HG03039 (cell line): ENCODE measurements at regions not wholly inside any gene's neighbourhood (a gene's known extent, or its start where the extent isn't known, plus 50 kb on each side); places are given as distances from the start of the nearest gene placed in this dataset.
"Not testable (repeated sequence)": the region's sequence is repeated elsewhere in the genome, so short reads cannot be mapped to it uniquely, and the experiment has no call there.

Experiments used
- ATAC-seq: cut with Tn5 transposase; IDR thresholded peaks from one replicate; pipeline ENCODE4 v1.9.1; 2021; ENCODE audit warnings: mild to moderate bottlenecking, moderate library complexity; ENCODE audit not compliant: unreplicated experiment

DNA sequence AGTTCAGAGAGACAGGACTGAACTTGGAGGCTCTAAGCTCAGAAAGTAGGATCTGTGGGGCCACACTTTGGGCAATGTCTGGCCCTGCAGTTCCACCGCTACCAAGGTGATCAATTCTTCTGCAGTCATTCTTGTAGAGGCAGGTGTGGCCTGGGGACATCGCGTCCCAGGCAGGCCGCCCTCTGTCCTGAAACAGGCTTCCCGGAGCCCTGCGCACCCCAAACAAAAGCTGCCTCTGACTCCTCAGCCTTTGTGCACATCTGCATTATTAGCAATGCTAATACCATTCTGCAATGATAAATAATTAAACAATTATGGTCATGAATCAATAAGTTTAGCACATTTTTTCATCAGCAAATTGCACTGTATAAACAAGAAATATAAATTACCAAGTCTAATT lies 160.2 kb downstream of the URI1 start:
- ATAC-seq: no peak

GRCh38 chr19:30102666-30103065 lies 160.6 kb downstream of the URI1 start:
- ATAC-seq: no peak

- ATAC-seq: no peak
These were observed 161.9 kb downstream of the URI1 start for GRCh38 chr19:30103981-30104380.

DNA sequence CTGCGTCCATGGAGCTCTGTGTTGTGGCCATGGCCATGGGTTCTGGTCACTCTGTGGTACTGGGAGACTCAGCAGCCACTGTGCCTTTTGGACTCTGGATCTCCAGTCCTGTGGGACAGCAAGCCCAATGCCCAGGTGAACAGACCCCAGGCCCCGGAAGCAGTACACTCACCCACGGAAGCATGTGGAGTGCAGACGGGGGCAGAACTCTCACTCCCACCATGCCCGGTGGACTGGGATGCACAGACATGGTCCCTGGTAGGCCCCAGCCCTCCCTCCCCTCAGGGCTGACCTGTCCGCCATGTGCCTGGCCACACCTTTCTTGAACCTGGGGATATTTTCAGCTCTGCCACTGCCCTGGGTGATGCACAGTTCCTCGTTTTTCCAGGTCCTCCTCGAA lies 163.3 kb downstream of the URI1 start:
- ATAC-seq: no peak

DNA sequence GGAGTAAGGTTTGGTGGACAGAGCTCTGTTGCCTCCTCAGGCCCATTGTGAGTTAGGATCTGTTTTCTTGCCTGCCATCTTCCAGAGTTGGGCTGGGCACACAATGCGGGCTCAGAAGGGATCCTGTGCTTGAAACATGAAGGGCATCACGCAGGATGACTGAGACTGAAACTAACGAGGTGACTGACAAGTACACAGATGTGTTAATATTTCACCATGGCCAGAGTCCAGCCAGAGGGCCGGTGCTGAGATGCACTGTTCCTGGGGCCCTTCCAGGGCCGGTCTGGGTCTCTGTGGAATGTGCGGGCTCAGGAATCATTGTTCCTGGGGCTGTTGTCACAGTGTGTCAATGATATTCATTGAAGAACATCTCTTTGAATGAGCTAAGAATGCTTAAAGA lies 163.7 kb downstream of the URI1 start:
- ATAC-seq: no peak

- ATAC-seq: no peak
These were observed 164.5 kb downstream of the URI1 start for GRCh38 chr19:30106417-30107095.

- no peak for ATAC-seq
These were observed 165.2 kb downstream of the URI1 start for GRCh38 chr19:30107251-30107650.

DNA sequence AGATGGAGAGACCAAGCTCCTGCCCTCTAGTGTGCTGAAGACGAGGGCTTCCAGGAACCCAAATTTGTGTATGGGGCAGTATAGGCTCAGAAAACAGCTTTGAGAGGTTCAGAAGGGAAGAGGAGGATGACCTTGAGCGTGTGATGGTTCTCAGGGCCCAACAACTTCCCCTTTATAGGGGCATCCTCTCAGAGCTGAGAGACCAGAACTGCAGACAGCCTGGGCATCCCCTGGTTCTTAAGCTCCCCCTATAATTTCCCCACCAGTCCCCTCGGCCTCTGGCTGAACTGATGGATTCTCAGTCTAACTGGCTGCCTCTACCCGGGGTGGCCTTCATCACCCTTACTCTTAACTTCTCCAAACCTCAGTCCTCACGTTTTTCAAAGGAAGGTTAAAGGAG lies 167.5 kb downstream of the URI1 start:
- ATAC-seq: no peak

DNA sequence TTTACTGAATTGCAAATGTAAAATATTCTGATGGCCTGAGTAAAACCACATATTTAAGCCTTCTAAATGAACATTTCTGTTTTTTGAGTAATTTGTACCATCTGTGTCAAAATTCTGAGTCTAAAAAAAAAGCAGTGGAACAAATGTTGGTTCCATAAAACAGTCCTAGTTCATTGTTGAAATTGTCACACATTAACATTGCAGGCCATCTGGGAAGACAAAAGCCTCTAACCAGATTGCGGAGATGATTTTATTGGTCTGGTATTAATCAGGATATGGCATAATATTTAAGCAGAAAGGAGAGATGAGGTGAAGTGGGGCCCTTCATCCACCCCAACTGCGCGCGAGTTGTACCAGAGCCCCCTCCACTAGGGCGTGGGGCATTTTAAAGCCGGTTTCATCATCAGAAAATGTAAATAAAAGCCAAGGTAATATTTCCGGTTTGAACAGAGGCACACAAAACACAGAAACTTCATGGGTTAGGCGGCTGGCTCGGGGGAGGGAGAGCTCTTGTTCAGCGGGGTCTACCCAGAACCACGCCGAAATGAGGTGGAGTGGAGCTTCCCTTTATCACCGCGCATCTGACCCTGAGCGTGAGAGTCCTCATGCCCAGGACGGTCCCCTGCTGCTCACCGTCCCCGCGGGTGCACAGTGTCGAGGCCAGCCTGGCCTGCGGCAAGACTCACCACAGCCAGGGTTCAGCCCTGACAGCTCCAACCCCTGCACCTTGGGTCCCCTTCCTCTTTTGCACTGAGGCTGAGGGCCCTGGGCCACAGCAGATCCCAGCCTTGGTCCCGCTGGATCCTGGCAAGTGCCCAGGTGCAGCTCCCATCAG lies 169.2 kb downstream of the URI1 start:
- ATAC-seq: no peak

DNA sequence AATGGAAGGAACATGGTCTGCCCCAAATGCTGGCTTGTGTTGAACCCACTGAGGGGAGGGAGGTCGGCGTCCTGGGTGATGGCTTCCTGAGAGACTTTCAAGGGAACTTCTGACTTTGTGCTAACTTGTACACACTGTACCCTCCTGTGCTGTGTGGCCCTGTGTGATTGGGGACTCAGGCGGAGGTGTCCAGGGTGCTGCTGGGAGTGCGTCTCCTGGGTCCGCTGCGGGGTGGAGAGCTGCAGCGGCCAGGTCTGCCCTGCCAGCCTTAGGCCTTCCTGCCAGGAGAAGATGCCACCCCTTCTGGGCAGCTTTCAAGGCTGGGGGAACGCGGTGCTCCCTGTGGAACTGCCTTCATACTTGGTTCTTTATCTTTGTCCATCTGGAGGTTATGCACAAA lies 170.1 kb downstream of the URI1 start:
- no peak for ATAC-seq

GRCh38 chr19:30112666-30113065 lies 170.6 kb downstream of the URI1 start:
- ATAC-seq: no peak

DNA sequence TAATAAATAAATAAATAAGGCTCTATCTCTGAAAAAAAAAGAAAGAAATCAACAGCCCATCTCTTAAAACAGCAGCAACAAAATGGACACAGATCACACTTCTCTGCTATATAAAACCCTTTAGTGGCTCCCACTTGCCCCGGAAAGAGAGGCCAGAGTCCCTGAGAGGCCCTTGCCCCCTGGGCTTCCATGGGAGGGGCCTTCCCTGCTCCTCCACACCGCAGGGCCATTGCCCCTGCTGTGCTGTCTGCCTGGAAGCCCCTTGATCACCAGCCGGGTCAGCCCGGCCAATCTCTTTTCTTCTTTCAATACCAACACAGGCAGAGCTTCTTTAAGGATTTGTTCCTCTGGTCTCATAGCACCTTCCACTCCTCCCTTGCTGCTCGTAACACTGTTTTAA lies 171.1 kb downstream of the URI1 start:
- no peak for ATAC-seq

DNA sequence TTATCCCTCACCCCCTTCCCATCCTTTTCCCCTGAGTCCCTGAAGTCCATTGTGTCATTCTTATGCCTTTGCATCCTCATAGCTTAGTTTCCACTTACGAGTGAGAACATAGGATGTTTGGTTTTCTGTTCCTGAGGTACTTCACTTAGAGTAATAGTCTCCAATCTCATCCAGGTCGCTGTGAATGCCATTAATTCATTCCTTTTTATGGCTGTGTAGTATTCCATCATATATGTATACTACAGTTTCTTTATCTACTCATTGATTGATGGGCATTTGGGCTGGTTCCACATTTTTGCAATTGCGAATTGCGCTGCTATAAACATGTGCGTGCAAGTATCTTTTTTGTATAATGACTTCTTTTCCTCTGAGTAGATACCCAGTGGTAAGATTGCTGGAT lies 172.1 kb downstream of the URI1 start:
- ATAC-seq: not testable (repeated sequence)

DNA sequence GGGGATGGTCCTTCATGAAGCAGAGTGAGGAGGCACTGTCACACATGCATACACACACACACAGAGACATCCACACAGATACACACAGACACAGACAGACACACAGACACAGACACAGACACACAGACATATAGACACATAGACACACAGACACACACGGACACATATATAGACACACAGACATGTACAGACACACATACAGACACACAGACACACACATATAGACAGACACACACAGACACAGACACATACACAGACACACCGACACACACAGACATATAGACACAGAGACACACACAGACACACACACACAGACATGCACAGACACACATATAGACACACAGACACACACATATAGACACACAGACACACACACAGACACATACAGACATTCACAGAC lies 173.9 kb downstream of the URI1 start:
- no peak for ATAC-seq

DNA sequence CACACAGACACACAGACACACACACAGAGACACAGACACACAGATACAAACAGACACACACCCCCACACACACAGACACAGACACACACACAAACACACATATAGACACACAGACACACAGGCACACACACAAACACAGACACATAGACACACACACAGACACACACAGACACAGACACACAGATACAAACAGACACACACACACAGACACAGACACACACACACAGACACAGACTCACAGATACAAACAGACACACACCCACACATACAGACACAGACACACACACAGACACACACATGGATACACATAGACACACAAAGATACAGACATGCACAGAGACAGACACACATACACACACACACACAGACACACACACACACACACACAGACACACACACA lies 174.5 kb downstream of the URI1 start:
- no peak for ATAC-seq

DNA sequence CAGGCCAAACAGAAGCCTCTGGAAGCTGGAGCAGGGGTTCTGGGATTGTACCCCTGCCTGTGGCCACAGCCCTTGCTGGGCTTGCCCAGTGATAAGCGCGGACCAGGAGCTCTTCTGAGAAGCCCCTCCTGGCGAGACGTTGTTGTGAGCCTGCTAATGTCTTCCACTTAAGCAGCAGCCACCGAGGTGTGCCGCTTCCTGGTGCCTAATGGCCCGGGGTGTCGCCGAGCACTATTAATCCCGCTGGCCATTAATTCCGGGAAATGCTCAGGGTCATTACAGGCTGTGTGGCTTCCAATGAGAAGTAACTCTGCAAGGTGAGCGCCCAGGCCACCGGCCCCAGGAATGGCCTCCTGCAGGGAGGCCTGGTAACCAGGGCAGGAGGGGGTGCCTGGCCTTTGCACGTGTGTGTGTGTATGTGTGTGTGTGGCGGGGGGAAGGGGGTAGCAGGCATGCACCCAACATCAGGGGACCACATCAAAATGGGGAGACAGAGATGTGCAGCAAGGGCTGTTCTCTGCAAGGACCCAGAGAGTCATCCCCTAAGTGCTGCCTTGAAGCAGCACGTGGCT lies 175.0 kb downstream of the URI1 start:
- no peak for ATAC-seq

GRCh38 chr19:30117636-30118145 lies 175.7 kb downstream of the URI1 start:
- no peak for ATAC-seq

- no peak for ATAC-seq
These were observed 176.2 kb downstream of the URI1 start for GRCh38 chr19:30118221-30118620.

GRCh38 chr19:30118760-30119159 lies 176.7 kb downstream of the URI1 start:
- ATAC-seq: no peak

- ATAC-seq: no peak
These were observed 177.3 kb downstream of the URI1 start for GRCh38 chr19:30119180-30119908.

DNA sequence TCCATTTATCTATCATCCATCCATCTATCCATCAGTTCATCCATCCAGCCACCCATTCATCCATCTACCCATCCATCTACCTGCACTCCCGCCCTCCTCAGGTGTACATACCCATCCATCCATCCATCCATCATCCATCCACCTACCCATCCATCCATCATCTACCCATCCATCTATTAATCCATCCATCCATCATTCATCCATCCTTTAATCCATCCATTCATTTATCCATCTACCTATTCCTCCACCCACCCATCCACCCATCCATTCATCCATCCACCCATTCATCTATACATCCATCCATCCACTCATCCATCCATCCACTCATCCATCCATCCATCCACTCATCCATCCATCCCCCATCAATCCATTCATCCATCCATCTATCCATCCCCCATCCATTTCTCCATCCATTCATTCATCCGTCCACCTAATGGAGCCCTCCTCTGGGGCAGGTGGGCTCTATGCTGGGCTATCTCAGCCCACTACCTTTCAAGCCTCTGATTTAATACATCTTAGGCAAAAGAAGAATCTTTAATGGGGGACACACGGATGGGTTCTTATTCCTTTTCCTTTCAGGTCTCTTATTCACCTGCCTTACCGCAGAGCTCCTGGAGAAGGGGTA lies 178.9 kb downstream of the URI1 start:
- ATAC-seq: no peak
